ENCODE measurements at regions not wholly inside any gene's neighbourhood (a gene's known extent, or its start where the extent isn't known, plus 50 kb on each side); places are given as distances from the start of the nearest gene placed in this dataset.

DNA sequence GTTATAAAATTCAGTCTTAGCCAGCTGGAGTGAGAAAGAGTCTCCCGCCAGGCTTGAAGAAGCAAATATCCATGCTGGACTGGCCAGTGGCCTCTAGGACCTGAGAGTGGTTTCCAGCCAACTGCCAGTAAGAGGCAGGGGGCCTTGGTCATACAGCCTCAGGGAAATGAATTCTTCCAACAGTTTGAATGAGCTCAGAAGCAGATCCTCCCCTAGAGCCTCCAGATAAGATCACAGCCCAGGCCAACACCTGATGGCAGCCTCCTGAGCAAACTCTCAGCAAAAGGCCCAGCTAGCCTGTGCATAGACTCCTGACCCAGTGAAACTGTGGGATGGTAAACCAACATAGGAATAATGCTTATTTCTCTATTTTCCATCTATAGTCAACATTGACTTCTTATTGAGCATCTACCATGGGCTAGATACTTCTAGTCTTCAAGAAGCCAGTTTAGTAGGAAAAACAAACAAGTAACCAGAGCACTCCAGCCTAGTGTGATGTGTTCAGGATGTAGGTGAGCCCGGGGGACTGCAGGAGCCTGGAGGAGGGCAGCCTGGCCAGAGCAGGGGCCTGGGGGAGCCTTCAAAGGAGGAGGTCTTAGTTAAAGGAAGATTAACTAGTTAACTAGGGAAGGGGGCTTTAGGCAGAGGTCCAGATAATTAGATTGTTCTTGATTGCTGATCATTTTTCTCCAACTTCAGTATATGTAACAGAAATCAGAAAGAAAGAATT, 115.4 kb upstream of the ADO start:
- in situ Hi-C loops (cut with MboI; ENCODE audit: low sequenced_read_pairs, unreplicated experiment), result no loop called here
- TF ChIP-seq, protein P1, sequence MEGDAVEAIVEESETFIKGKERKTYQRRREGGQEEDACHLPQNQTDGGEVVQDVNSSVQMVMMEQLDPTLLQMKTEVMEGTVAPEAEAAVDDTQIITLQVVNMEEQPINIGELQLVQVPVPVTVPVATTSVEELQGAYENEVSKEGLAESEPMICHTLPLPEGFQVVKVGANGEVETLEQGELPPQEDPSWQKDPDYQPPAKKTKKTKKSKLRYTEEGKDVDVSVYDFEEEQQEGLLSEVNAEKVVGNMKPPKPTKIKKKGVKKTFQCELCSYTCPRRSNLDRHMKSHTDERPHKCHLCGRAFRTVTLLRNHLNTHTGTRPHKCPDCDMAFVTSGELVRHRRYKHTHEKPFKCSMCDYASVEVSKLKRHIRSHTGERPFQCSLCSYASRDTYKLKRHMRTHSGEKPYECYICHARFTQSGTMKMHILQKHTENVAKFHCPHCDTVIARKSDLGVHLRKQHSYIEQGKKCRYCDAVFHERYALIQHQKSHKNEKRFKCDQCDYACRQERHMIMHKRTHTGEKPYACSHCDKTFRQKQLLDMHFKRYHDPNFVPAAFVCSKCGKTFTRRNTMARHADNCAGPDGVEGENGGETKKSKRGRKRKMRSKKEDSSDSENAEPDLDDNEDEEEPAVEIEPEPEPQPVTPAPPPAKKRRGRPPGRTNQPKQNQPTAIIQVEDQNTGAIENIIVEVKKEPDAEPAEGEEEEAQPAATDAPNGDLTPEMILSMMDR (IDR thresholded peaks at IDR 0.05; ENCODE audit: borderline replicate concordance, control extremely low read depth, extremely low read depth, insufficient read depth, missing control alignments), result no peak
- no peak for DNase-seq (ENCODE audit: low spot score)

DNA sequence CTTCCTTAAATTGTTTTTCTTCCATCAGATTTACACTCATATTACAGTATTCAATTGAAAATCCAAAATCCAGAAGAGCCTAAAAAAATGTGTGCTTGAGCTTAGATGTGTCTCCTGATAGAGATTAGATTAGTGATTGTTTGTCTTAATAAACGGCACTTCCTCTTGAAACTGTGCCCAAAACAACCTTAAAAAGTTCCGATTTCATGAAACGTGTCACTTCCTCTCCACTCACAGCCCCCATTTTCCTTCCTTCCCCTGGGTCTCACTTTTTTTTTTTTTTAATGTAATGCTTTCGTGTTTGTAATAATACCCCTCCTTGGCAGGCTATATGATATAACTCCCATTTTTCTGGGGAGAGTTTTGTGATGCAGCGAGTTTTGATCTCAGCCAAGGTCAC, 114.8 kb upstream of the ADO start:
- DNase-seq (ENCODE audit: low spot score), result no peak
- in situ Hi-C loops (cut with MboI; ENCODE audit: low sequenced_read_pairs, unreplicated experiment), result no loop called here
- TF ChIP-seq, protein P1 (IDR thresholded peaks at IDR 0.05; ENCODE audit: borderline replicate concordance, control extremely low read depth, extremely low read depth, insufficient read depth, missing control alignments), result no peak

DNA sequence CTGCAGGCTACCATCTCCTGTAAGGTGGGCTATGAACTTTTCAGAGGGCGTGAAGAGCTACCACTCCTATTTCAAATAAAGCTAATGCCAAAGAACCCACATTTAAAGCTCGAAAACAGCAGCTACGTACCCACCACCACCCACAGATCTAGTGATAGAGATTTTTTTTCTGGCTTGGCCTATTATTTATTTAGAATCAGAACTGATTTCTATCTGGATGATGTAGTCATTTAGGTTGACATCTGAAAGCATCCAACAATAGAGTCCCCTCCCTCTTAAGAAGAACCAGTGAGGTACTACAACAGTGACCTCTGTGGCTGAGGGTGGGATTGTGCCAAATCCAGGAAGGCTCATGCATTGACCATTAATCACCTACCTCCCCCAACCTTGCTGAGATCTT, 113.8 kb upstream of the ADO start:
- TF ChIP-seq, protein P1 (IDR thresholded peaks at IDR 0.05; ENCODE audit: borderline replicate concordance, control extremely low read depth, extremely low read depth, insufficient read depth, missing control alignments), result no peak
- no peak for DNase-seq (ENCODE audit: low spot score)
- in situ Hi-C loops (cut with MboI; ENCODE audit: low sequenced_read_pairs, unreplicated experiment), result no loop called here

DNA sequence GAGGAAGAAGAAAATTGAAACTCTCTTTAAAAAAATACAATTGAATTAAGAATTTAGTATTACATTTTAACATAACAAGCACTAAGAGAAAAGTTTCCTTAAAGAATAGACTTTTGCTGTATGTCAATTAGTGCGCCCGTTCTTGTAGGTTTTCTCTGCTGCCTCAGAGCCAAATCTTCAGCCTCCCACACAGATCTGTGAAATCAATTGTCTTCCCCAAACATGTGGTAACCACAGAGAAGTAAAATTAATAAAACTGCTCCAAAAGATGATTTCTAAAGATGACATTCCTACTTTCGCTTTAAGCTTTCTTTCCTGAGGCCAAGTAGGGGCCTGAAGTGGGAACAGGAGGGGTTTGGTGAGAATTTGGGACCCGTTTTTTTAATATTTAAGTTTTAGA, 113.2 kb upstream of the ADO start:
- in situ Hi-C loops (cut with MboI; ENCODE audit: low sequenced_read_pairs, unreplicated experiment), result no loop called here
- TF ChIP-seq, protein P1 (IDR thresholded peaks at IDR 0.05; ENCODE audit: borderline replicate concordance, control extremely low read depth, extremely low read depth, insufficient read depth, missing control alignments), result no peak
- DNase-seq (ENCODE audit: low spot score), result no peak

DNA sequence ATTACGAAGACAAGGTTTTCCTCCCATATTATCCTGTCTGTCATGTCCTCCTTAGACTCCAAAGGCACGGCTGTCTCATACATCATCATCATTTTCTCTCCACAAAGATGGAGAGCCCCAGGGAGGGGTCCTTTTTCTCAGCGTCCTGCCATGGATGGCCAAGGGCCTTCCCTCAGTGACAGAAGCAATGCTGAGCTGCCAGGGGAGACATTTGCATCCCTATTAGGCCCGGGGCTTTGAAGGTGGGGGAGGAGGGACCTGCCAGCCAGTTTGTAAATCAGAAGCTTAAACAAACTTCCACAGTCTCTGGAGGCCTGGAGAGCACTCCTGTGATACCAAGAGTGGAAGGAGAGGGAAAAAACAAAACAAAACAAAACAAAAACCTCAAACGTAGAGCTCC, 112.4 kb upstream of the ADO start:
- no peak for DNase-seq (ENCODE audit: low spot score)
- in situ Hi-C loops (cut with MboI; ENCODE audit: low sequenced_read_pairs, unreplicated experiment), result no loop called here
- TF ChIP-seq, protein P1 (IDR thresholded peaks at IDR 0.05; ENCODE audit: borderline replicate concordance, control extremely low read depth, extremely low read depth, insufficient read depth, missing control alignments), result no peak

DNA sequence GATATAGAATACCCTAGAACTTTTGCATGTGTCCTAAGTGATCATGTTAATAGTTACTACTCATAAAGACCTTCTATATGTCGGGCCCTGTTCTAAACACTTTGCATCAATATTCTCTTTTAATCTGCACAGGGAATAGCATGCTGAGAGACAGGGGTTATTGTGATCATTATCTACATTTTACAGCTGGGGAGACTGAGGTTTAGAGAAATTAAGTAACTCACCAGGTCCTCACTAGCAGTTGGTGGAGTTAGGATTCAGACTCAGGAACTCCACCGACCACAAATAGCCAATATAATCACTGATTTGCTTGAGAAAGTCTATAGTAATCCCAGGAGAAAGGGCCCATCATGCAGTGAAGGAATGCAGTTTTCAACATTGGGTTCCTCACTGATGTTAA, 111.2 kb upstream of the ADO start:
- TF ChIP-seq, protein P1 (IDR thresholded peaks at IDR 0.05; ENCODE audit: borderline replicate concordance, control extremely low read depth, extremely low read depth, insufficient read depth, missing control alignments), result no peak
- in situ Hi-C loops (cut with MboI; ENCODE audit: low sequenced_read_pairs, unreplicated experiment), result no loop called here
- DNase-seq (ENCODE audit: low spot score), result no peak
